MG63 (cell line): ENCODE measurements at regions not wholly inside any gene's neighbourhood (a gene's known extent, or its start where the extent isn't known, plus 50 kb on each side); places are given as distances from the start of the nearest gene placed in this dataset.
"Not testable (repeated sequence)": the region's sequence is repeated elsewhere in the genome, so short reads cannot be mapped to it uniquely, and the experiment has no call there.

ENCODE experiments used
- DNase-seq: peaks from one replicate; pipeline ENCODE4 v3.0.0-alpha.2; 2020
- H3K27me3 ChIP-seq: fragments of 250-450 bp; sonication (Bioruptor Pico); 2 replicates; pipeline ENCODE4 v1.5.1; 2020; ENCODE audit warnings: mild to moderate bottlenecking, moderate library complexity
- H3K36me3 ChIP-seq: fragments of 250-450 bp; sonication (Bioruptor Pico); 2 replicates; pipeline ENCODE4 v1.5.1; 2020; ENCODE audit warnings: mild to moderate bottlenecking, moderate library complexity
- H3K4me3 ChIP-seq: fragments of 250-450 bp; sonication (Bioruptor Pico); 2 replicates; pipeline ENCODE4 v1.5.1; 2020; ENCODE audit warnings: mild to moderate bottlenecking, moderate library complexity
- H3K9me3 ChIP-seq: fragments of 250-450 bp; sonication (Bioruptor Pico); 2 replicates; pipeline ENCODE4 v1.5.1; 2020; ENCODE audit warnings: mild to moderate bottlenecking, moderate library complexity

DNA sequence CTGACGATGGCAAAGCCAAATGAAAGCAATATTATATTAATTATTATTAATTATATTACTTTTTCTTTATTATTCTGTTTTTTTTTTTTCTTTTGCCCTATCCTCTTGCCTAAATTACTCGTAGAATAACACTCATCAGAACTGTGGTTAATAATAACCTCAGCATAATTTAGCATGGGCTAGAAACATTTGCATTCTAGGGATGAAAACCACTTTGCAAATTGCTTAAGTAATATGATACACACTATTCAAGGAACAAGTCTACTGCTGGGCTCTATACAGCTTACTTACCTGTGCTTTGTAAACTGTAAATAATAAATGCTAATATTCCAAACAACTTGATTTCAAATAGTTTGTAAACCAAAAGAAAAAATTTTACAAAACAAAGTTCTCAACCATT, 375.8 kb downstream of the HGF start:
- no peak for DNase-seq
- no peaks in the 10 kb centered on the region for H3K36me3 ChIP-seq
- H3K9me3 ChIP-seq: no peaks in the 10 kb centered on the region
- no peaks in the 10 kb centered on the region for H3K27me3 ChIP-seq
- no peak overlapping the region for H3K4me3 ChIP-seq

DNA sequence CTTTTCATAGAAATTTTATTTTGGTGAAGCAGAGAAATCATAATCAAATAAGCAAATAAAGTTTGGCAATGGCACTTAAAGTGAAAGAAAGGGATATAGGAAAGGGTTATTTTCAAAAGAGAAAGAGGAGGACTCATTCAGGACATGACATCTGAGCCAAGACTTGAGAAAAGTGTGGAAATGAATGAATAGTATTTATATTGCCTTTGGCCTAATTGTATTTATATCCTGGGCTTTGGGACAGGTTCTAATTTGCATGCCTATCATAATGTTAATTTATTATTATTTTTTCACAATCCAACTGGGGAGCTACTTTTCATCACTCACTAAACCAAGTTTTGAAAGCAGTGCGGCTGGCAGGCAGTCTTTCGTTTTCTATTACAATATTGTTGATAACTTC, 376.8 kb downstream of the HGF start:
- Histone ChIP-seq H3K9me3 (no peaks in the 10 kb centered on the region), H3K36me3 (no peaks in the 10 kb centered on the region), H3K4me3 (no peak overlapping the region), H3K27me3 (no peaks in the 10 kb centered on the region)
- no peak for DNase-seq

DNA sequence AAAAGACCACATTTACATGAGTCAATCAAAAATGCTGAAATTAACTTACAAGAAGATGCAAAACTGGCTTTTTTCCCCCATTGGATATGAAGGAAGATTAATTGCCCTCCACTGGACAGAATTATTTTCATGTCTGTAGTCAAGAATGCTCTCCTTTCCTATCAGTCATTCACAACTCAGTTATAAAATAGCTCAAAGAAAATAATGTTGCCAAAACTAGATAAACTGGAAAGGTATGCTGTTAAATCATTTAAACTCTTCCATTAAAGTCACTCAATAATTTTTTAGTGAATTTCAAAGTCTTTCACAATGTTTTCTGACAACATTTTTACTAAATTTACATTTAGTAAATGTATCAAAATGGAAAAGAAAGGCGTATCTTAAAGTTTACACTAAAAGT, 384.5 kb downstream of the HGF start:
- no peaks in the 10 kb centered on the region for H3K36me3 ChIP-seq
- DNase-seq: no peak
- H3K4me3 ChIP-seq: no peak overlapping the region
- H3K27me3 ChIP-seq: no peaks in the 10 kb centered on the region
- H3K9me3 ChIP-seq: no peaks in the 10 kb centered on the region

DNA sequence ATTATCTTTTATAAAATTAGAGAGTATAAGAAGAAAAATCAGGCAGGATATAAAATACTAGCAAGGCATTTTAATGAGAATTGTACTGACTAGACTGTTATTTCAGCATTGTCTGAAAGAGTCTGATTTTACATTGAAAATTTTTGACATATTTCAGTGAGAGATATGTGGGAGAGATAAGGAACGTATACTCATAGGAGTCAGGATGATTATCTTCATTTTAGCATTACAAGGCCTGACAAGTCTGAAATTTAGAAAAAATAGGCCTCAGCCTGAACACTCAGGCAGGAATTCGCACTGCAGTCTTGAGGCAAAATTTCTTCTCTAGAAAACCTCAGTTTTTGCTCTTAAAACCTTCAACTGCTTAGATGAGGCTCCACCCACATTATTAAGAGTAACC, 386.0 kb downstream of the HGF start:
- no peaks in the 10 kb centered on the region for H3K36me3 ChIP-seq
- DNase-seq: no peak
- H3K9me3 ChIP-seq: no peaks in the 10 kb centered on the region
- H3K4me3 ChIP-seq: no peak overlapping the region
- H3K27me3 ChIP-seq: no peaks in the 10 kb centered on the region

DNA sequence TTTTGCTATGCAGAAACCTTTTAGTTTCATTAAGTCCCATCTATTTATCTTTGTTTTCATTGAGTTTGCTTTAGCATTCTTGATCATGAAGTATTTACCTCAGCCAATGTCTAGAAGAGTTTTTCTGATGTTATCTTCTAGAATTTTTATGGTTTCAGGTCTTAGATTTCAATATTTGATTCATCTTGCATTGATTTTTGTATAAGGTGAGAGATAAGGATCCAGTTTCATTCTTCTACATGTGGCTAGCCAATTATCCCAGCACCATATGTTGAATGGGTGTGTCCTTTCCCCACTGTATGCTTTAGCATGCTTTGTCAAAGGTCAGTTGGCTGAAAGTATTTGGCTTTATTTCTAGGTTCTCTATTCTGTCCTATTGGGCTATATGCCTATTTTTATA, 395.2 kb downstream of the HGF start:
- H3K36me3 ChIP-seq, H3K4me3 ChIP-seq, H3K9me3 ChIP-seq, DNase-seq, H3K27me3 ChIP-seq: not testable (repeated sequence)

DNA sequence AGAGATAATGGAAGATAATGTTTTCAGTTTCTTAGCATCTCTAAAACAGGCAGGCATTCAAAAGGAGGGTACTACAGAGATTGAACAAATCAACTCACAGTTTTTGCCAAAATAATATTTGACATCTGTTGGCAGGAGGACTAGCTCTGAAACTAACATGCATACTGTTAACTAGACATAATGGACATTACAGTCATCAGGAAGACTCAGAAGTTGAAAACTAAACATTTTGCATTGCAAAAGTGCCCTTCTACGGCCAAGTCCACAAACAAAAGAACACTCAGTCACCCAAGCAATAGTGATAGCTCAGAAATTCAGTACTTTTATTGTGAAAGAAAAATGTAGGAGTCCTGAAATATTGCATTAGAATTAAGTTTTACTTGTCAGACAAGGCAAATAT, 399.0 kb downstream of the HGF start:
- no peak for DNase-seq
- no peak overlapping the region for H3K4me3 ChIP-seq
- H3K36me3 ChIP-seq: no peaks in the 10 kb centered on the region

DNA sequence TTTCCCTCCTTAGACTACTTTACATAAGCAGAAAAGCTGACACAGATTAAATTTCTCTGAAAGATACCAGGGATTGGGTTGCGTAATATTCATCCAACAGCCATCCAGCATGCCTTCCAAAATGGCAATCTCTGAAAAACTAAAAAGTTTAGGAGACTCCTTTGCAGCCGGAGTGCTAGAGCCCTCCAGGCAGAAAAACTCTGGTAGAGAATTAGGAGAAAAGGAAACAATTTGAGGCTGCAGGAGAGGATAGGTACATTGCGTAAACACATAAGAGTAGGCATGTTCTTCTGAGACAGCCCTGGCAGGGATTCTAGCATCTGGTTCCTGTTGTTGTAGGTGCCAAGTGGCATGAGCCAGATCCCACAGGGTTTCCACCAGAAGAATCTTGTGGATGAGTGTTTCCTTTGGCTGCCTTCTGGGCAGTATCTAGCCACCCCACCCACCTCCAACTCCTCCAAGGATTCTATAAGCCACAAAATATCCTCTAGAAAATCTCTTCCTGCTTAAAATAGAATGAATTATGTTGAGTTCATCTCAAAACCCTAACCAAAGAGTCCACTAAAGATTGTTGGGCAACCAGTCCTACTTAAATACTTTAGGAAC, 402.4 kb downstream of the HGF start:
- H3K9me3 ChIP-seq: no peaks in the 10 kb centered on the region
- H3K4me3 ChIP-seq: no peak overlapping the region
- peak; percentile 90 for DNase-seq
- H3K27me3 ChIP-seq: no peaks in the 10 kb centered on the region
- no peaks in the 10 kb centered on the region for H3K36me3 ChIP-seq

More for the DNA sequence above, 399.0 kb downstream of the HGF start:
- Histone ChIP-seq H3K9me3 (no peaks in the 10 kb centered on the region), H3K27me3 (no peaks in the 10 kb centered on the region)

DNA sequence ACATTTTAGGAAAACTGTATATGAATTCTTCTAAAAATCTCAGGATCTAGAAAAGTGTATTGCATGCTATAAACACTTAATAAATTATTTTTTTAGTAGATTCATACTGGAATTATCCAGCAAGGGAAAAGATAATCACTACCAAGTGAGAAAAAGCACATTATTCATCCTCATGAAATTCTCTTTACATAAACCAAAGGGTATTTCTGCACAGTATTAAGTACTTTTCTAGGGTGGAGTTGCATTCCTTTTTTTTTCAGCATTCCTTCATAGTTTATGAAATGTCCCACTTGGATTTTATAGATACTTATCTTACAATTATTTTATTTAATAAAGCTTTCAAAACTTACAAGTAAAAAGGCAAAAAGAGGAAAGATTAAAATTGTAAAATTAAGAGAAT, 403.3 kb downstream of the HGF start:
- no peak for DNase-seq
- no peaks in the 10 kb centered on the region for H3K9me3 ChIP-seq
- H3K4me3 ChIP-seq: no peak overlapping the region
- H3K27me3 ChIP-seq: no peaks in the 10 kb centered on the region
- no peaks in the 10 kb centered on the region for H3K36me3 ChIP-seq

DNA sequence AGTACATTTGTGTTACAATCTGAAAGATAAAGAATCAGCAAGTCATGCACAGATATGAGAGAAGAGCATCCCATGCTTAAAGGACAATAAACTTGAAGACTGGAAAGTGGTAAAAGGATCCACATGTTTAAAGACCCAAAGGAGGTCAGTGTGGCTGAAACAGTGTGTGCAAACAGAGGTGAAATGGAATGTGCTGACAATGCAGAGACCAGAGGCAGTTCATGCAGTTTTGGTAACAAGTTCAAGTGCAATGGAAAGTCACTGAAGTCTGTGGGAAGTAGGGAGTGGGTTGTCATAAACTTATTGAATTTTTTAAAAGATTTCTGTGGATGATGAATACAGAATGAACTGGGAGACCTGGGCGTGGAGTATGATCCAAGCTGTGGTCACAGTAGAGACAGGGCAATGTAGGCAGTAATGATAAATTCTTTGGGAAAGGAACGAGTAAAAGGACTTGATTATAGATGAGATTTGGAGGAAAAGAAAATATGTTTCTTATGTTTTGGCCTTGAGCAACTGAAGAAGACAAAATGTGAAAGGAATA, 408.0 kb downstream of the HGF start:
- Histone ChIP-seq H3K36me3 (no peaks in the 10 kb centered on the region), H3K27me3 (no peaks in the 10 kb centered on the region), H3K9me3 (no peaks in the 10 kb centered on the region), H3K4me3 (no peak overlapping the region)
- DNase-seq: no peak

DNA sequence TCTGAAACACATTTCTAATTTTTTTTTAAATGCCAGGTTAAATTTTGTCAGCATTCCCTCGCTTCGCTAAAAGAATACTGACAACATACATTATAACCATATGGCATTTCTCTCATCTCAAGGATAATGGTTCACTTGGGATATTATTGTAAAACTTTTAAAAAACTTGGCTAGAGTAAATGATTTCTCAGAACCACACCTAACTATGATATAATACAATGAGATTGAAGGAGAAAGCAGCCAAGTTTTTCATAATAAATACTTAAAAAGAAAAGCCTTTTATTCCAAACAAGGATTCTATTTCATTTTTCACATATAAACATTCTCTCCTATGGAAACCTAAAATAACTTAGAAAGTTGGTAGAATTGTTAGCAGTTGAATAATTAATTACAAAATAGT, 413.9 kb downstream of the HGF start:
- Histone ChIP-seq H3K4me3 (no peak overlapping the region), H3K27me3 (no peaks in the 10 kb centered on the region), H3K9me3 (no peaks in the 10 kb centered on the region), H3K36me3 (no peaks in the 10 kb centered on the region)
- DNase-seq: no peak

DNA sequence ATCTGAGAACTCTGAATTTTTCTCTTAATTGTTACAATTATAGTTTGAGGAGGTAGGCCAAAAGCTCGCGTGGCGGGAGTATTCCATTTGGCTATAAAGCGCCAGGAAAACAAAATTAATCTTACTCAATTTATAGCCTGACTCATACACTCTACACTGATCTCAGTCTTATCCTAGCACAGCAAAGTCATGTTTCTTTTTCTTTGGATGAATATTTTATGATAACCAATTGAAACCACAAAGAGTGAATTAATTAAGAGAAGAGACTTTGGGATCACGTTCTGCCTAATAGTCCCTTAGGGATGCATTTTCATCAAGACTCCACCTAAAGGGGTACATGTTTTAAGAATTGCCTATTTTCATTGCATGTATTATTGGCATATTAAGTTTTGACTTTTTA, 420.8 kb downstream of the HGF start:
- Histone ChIP-seq H3K4me3 (no peak overlapping the region), H3K27me3 (no peaks in the 10 kb centered on the region), H3K36me3 (no peaks in the 10 kb centered on the region), H3K9me3 (no peaks in the 10 kb centered on the region)
- no peak for DNase-seq

DNA sequence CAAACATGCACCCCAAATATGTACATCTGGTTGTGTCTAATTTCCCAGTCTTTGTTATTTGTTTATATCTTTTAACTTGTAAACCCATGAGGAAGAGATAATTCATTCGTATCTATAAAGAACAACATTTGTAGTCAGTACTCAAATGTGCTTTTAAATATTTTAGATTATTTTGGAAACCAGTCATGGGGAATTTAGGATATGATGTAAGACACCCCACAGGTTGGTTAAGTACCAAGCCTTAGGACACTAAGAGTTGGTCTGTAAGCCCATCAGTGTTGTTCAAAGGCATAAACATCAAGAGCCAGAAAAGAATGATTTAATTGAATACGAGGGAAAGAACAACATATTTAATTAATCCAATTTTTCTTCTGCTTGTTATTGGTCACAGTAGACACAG, 421.1 kb upstream of the SEMA3C start:
- Histone ChIP-seq H3K4me3 (no peak overlapping the region), H3K9me3 (no peaks in the 10 kb centered on the region), H3K27me3 (no peaks in the 10 kb centered on the region), H3K36me3 (no peaks in the 10 kb centered on the region)
- no peak for DNase-seq

DNA sequence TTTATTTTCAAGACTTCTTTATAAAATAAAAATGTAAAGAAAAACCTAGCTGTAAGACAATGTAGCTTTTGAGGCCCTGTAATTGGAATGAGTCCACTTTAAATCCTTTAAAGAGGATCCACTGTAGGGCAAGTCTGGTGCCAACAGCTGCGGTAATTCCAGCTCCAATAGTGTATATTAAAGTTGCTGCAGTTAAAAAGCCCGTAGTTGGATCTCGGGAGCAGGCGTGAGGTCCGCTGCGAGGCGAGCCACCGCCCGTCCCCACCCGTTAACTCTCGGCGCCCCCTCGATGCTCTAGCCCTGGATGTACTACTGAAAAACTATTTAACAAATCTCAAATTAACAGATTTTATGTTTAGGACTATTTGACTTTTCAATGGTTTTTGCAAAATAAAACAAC, 414.7 kb upstream of the SEMA3C start:
- no peaks in the 10 kb centered on the region for H3K27me3 ChIP-seq
- no peaks in the 10 kb centered on the region for H3K9me3 ChIP-seq
- peak; percentile 9 for DNase-seq
- H3K36me3 ChIP-seq: no peaks in the 10 kb centered on the region
- no peak overlapping the region for H3K4me3 ChIP-seq

DNA sequence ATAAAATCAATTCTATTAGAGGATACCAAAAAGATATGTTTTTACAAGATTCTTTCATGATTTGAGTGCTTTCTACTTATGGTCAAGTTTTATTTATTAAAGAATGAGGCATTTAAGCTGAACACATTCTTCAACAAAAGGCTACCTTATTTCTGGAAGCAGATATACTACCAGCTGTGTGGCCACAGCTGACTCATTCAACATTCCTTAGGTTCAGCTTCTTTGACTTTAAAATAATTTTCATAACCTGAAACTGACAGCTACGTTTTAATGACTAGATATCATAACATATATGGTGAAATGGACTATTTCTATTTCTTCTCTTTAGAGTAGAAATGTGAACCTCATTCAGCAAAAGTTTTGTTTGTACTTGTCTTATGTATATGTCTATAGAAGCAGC, 414.2 kb upstream of the SEMA3C start:
- Histone ChIP-seq H3K36me3 (no peaks in the 10 kb centered on the region), H3K9me3 (no peaks in the 10 kb centered on the region), H3K4me3 (no peak overlapping the region), H3K27me3 (no peaks in the 10 kb centered on the region)
- peak; percentile 5 for DNase-seq

DNA sequence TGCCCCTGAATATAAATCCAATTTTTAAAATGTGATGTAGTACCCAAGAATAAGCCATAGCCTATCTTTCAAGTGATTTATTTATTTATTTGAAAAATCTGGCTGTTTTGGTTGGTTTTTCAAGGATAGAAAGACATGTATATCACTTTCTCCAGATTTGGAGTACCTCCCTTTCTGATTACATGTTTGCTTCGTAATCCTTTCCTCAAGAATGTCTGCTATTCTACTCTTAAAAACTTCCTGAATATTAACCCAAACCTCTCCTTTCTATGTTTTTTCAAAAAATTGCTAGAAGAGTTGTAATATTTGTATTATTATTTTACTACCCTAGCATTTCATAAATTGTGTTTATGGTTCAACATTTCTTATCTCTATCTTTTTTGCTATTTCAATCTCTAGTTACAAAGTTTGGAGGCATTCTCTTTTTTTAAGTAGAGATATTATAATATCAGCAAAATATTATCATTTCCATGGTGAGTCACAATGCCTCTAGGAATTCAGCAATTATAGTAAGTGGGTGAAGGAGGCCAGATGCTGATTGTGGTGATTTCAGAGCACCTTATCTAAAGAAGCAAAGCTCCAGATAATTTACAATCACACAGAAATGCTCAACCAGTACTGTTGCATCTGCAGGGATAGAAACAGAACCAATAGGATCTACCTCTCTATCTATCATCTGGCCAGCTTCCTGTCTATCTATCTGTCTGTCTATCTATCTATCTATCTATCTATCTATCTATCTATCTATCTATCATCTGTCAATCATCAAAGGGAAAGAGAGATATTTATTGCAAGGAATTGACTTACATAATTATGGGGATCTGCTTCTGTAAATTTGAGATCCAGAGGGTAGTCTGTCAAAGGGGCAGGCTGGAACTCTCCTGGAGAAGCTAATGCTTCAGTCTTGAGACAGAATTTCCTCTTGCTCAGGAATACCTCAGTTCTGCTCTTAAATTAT, 412.5 kb upstream of the SEMA3C start:
- no peak overlapping the region for H3K4me3 ChIP-seq
- no peak for DNase-seq

DNA sequence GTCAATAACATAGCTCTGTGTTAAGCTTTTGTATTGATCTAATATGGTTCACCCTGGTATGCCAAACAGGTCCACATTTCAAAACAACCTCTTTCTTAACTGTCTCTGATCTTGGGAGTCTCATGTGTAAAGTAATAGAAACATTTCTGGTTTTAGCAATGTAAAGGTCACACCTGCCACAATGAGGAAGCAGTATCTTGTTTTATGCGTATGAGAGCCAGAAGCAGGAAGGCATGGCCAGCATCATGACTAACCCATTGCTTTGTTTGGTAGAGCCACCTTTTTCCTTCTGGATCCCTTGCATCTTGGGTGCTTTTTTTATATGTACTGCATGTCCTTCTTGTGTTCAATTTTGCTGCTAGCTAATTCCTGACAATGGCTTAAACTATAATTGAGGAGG, 411.3 kb upstream of the SEMA3C start:
- H3K27me3 ChIP-seq: no peaks in the 10 kb centered on the region
- no peaks in the 10 kb centered on the region for H3K36me3 ChIP-seq
- H3K4me3 ChIP-seq: no peak overlapping the region
- H3K9me3 ChIP-seq: no peaks in the 10 kb centered on the region
- DNase-seq: no peak

More for the DNA sequence above, 412.5 kb upstream of the SEMA3C start:
- H3K27me3 ChIP-seq: no peaks in the 10 kb centered on the region
- no peaks in the 10 kb centered on the region for H3K9me3 ChIP-seq
- H3K36me3 ChIP-seq: no peaks in the 10 kb centered on the region

DNA sequence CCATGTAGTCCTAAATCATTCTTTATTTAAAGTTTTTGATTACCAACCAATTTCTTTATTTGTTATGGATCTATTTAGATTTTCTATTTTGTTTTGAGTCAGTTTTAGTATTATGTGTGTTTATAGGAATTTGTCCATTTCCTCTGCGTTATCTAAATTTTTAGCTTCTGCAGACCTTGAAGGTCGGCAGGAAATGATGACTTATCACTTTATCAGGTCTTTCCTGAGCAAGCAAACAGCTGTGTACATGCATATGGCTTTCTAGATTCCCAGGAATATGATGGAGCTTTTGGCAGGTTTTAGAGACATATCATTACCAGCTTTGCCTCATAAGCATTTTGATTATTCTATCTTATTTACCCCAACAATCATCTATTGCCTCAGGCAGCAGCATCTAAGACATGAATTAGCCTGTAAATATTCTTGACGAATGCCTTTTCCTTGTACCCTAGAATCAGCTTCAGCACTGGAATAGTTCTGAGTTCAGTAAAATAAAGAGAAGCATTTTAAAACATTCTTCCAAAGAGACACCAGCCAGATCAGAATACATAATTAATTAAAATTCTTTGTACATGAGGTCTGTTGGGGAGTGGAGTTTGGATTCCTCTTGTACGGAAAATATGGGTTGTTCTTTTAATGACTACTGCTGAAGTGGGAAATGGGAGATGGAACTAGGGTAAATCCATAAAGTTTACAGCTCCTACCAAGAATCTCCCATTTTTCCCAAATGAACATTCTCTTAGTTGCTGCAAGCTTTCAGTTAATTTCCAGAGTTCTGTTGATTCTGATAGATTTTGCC, 408.8 kb upstream of the SEMA3C start:
- H3K4me3 ChIP-seq: no peak overlapping the region

More for the DNA sequence above, 408.8 kb upstream of the SEMA3C start:
- no peaks in the 10 kb centered on the region for H3K36me3 ChIP-seq
- no peaks in the 10 kb centered on the region for H3K27me3 ChIP-seq
- no peaks in the 10 kb centered on the region for H3K9me3 ChIP-seq
- DNase-seq: no peak
